ENCODE measurements at regions not wholly inside any gene's neighbourhood (a gene's known extent, or its start where the extent isn't known, plus 50 kb on each side); places are given as distances from the start of the nearest gene placed in this dataset.
A peak's percentile ranks its signal among the peaks of the same experiment; 100 is the strongest.

DNA sequence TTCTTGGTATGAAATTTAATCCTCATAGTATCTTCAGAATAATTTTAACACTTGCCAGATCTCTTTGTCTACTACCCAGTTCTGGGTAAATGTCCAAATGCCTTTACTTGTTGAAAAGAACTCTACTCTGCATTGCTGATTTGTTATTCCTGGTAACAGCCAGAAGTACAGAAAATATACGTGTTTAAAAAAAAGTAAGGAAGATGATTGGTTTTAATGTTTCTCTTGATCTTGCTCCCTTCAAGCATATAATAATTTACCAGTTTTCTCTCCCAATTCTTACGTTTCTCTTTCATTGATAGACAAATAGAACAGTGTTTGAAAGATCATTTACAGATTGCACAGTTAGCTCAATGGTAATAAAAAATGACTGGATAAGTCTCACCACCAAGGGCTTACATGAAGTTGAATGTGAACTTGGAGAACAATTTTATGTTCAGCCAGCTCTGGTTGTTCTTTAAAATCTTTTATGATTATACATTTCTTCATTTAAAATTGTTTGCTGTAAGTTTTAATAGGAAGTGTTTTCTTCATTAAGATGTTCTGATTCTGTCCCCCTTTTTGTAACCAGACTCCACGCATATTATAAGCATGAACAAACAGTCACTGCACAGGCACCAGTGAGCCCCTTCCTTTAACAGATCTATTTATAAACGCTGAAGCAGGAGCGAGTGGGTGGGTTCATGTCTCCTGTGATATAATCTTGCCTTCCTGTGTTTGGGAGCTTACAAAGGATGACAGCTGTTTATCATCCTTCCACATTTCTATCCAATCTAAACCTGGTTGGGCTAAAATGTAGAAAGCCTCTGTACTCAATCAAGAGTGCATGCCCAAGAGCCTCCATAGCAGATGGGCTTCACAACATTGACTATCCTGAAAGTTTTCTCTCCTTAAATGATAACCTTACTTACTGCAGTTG, 299.5 kb downstream of the PRL start:
- H3K4me1 ChIP-seq (ENCODE audit: insufficient read depth, poor library complexity, severe bottlenecking), result peaks cover 4% of the 10 kb centered on the region
- peak overlapping the region; percentile 45 for H3K27ac ChIP-seq (ENCODE audit: poor library complexity, severe bottlenecking)
- H3K36me3 ChIP-seq (ENCODE audit: low read depth), result no peaks in the 10 kb centered on the region
- DNase-seq (ENCODE audit: low spot score) (no peak), ATAC-seq (ENCODE audit: low read depth) (no peak)
- no peaks in the 10 kb centered on the region for H3K27me3 ChIP-seq (ENCODE audit: insufficient read depth, poor library complexity, severe bottlenecking)
- H3K4me3 ChIP-seq (ENCODE audit: severe bottlenecking), result no peak overlapping the region
- H3K9me3 ChIP-seq (ENCODE audit: severe bottlenecking), result no peaks in the 10 kb centered on the region
- TF ChIP-seq, protein P1, sequence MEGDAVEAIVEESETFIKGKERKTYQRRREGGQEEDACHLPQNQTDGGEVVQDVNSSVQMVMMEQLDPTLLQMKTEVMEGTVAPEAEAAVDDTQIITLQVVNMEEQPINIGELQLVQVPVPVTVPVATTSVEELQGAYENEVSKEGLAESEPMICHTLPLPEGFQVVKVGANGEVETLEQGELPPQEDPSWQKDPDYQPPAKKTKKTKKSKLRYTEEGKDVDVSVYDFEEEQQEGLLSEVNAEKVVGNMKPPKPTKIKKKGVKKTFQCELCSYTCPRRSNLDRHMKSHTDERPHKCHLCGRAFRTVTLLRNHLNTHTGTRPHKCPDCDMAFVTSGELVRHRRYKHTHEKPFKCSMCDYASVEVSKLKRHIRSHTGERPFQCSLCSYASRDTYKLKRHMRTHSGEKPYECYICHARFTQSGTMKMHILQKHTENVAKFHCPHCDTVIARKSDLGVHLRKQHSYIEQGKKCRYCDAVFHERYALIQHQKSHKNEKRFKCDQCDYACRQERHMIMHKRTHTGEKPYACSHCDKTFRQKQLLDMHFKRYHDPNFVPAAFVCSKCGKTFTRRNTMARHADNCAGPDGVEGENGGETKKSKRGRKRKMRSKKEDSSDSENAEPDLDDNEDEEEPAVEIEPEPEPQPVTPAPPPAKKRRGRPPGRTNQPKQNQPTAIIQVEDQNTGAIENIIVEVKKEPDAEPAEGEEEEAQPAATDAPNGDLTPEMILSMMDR (IDR thresholded peaks at IDR 0.05; ENCODE audit: poor library complexity, severe bottlenecking), result no peak

DNA sequence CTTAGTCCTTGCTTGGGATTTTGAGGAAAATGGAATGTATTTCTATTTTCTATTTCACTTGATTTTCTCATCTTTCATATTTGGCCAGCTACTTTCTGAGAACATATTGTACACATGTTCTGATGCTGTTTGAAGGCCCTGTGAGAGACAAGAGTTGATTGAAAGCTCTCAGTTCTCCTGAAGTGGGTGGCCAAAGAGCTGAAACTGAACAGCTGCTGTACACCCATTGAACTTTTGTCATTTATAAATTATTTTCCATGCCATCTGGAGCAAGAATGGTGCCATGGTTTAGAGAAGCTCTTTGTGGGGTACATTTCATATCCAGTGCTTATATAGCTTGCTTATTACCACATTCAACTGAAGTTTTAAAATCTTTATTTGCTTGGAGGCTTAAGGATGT, 298.3 kb downstream of the PRL start:
- TF ChIP-seq, protein P1 (IDR thresholded peaks at IDR 0.05; ENCODE audit: poor library complexity, severe bottlenecking), result no peak
- no peak for DNase-seq (ENCODE audit: low spot score)
- H3K27ac ChIP-seq (ENCODE audit: poor library complexity, severe bottlenecking), result no peak overlapping the region
- no peaks in the 10 kb centered on the region for H3K27me3 ChIP-seq (ENCODE audit: insufficient read depth, poor library complexity, severe bottlenecking)
- ATAC-seq (ENCODE audit: low read depth), result no peak
- H3K9me3 ChIP-seq (ENCODE audit: severe bottlenecking), result no peaks in the 10 kb centered on the region
- no peaks in the 10 kb centered on the region for H3K36me3 ChIP-seq (ENCODE audit: low read depth)
- no peak overlapping the region for H3K4me3 ChIP-seq (ENCODE audit: severe bottlenecking)
- H3K4me1 ChIP-seq (ENCODE audit: insufficient read depth, poor library complexity, severe bottlenecking), result peaks cover 2% of the 10 kb centered on the region

DNA sequence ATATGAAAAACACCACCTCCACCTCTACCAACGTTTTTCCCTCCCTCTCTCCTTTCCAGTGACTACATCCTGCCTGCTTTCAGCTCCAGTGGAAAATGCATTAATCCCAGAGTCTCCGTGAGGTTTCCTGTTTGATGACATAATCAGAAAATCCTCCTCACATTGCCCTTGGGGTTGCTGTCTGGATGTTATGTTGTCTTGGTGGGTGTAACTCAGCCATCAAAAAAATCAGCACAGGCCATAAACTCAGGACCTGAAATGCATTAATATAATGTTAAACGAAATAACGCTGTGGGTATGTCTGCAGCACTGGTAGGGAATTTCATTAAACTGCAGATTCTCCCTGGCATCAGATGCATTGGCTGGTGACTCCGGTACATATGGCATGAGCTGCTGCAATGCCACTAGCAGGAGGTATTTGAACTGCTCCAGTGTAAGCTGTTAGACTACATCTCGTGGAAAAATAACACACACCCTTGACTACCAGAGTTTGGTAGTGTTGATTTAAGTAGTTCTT, 297.8 kb downstream of the PRL start:
- DNase-seq (ENCODE audit: low spot score) (no peak), ATAC-seq (ENCODE audit: low read depth) (no peak)
- H3K4me3 ChIP-seq (ENCODE audit: severe bottlenecking), result no peak overlapping the region
- H3K36me3 ChIP-seq (ENCODE audit: low read depth), result no peaks in the 10 kb centered on the region
- H3K27me3 ChIP-seq (ENCODE audit: insufficient read depth, poor library complexity, severe bottlenecking), result no peaks in the 10 kb centered on the region
- TF ChIP-seq, protein P1 (IDR thresholded peaks at IDR 0.05; ENCODE audit: poor library complexity, severe bottlenecking), result no peak
- H3K9me3 ChIP-seq (ENCODE audit: severe bottlenecking), result no peaks in the 10 kb centered on the region
- H3K27ac ChIP-seq (ENCODE audit: poor library complexity, severe bottlenecking), result no peak overlapping the region
- H3K4me1 ChIP-seq (ENCODE audit: insufficient read depth, poor library complexity, severe bottlenecking), result peaks cover 2% of the 10 kb centered on the region

DNA sequence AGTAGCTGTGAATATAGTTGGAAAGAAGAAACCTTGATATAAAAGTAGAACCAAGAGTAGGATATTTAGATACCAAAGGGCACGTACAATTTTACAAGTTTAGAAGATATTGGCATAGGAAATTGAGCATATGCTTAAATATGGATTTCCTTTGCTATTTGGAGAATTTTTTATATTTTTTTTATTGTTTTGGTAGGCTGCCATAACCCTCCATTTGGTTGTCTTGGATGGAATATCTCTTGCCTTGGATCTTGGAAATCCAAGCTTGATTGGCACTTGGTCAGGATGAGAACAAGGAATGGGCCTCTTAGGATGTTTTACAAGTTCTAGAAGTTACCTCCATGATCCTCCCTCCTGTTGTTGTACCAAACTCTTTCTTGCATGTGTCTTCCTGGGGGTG, 297.1 kb downstream of the PRL start:
- ATAC-seq (ENCODE audit: low read depth), result no peak
- Histone ChIP-seq H3K36me3 (ENCODE audit: low read depth) (no peaks in the 10 kb centered on the region), H3K27me3 (ENCODE audit: insufficient read depth, poor library complexity, severe bottlenecking) (no peaks in the 10 kb centered on the region), H3K27ac (ENCODE audit: poor library complexity, severe bottlenecking) (no peak overlapping the region), H3K4me3 (ENCODE audit: severe bottlenecking) (no peak overlapping the region), H3K9me3 (ENCODE audit: severe bottlenecking) (no peaks in the 10 kb centered on the region), H3K4me1 (ENCODE audit: insufficient read depth, poor library complexity, severe bottlenecking) (peaks cover 2% of the 10 kb centered on the region)
- TF ChIP-seq, protein P1 (IDR thresholded peaks at IDR 0.05; ENCODE audit: poor library complexity, severe bottlenecking), result no peak
- DNase-seq (ENCODE audit: low spot score), result no peak

Measured in RWPE2 (cell line).